ENCODE measurements at regions not wholly inside any gene's neighbourhood (a gene's known extent, or its start where the extent isn't known, plus 50 kb on each side); places are given as distances from the start of the nearest gene placed in this dataset.

- DNase-seq, result no peak
Observed at GRCh38 chr5:116664988-116665387, 90.4 kb upstream of the SEMA6A start.

GRCh38 chr5:116663081-116663480, 88.5 kb upstream of the SEMA6A start:
- DNase-seq, result no peak

GRCh38 chr5:116661419-116661818, 86.8 kb upstream of the SEMA6A start:
- no peak for DNase-seq

GRCh38 chr5:116660929-116661328, 86.3 kb upstream of the SEMA6A start:
- DNase-seq, result no peak

- no peak for DNase-seq
Observed at GRCh38 chr5:116658830-116659229, 84.2 kb upstream of the SEMA6A start.

GRCh38 chr5:116658141-116658540, 83.5 kb upstream of the SEMA6A start:
- DNase-seq, result no peak

GRCh38 chr5:116655431-116655830, 80.8 kb upstream of the SEMA6A start:
- DNase-seq, result no peak

GRCh38 chr5:116654925-116655324, 80.3 kb upstream of the SEMA6A start:
- peak in 1 of 2 experiments; percentile 9 for DNase-seq

- no peak for DNase-seq
Observed at GRCh38 chr5:116652903-116653302, 78.3 kb upstream of the SEMA6A start.

GRCh38 chr5:116652196-116652729, 77.6 kb upstream of the SEMA6A start:
- DNase-seq, result no peak

- no peak for DNase-seq
Observed at GRCh38 chr5:116651653-116652052, 77.0 kb upstream of the SEMA6A start.

GRCh38 chr5:116650964-116651363, 76.3 kb upstream of the SEMA6A start:
- DNase-seq, result no peak

- DNase-seq, result no peak
Observed at GRCh38 chr5:116650544-116650943, 75.9 kb upstream of the SEMA6A start.

GRCh38 chr5:116646611-116647289, 72.1 kb upstream of the SEMA6A start:
- DNase-seq, result no peak

- no peak for DNase-seq
Observed at GRCh38 chr5:116645627-116646026, 71.0 kb upstream of the SEMA6A start.

GRCh38 chr5:116640236-116640635, 65.6 kb upstream of the SEMA6A start:
- DNase-seq, result no peak

- DNase-seq, result no peak
Observed at GRCh38 chr5:116637149-116637740, 62.6 kb upstream of the SEMA6A start.

GRCh38 chr5:116632890-116633289, 58.3 kb upstream of the SEMA6A start:
- DNase-seq, result no peak

GRCh38 chr5:116631147-116631546, 56.5 kb upstream of the SEMA6A start:
- no peak for DNase-seq

GRCh38 chr5:116629168-116629567, 54.5 kb upstream of the SEMA6A start:
- DNase-seq, result no peak

- no peak for DNase-seq
Observed at GRCh38 chr5:116626945-116627679, 52.5 kb upstream of the SEMA6A start.

GRCh38 chr5:116626272-116626723, 51.7 kb upstream of the SEMA6A start:
- DNase-seq, result no peak
